ENCODE measurements at regions not wholly inside any gene's neighbourhood (a gene's known extent, or its start where the extent isn't known, plus 50 kb on each side); places are given as distances from the start of the nearest gene placed in this dataset.

DNA sequence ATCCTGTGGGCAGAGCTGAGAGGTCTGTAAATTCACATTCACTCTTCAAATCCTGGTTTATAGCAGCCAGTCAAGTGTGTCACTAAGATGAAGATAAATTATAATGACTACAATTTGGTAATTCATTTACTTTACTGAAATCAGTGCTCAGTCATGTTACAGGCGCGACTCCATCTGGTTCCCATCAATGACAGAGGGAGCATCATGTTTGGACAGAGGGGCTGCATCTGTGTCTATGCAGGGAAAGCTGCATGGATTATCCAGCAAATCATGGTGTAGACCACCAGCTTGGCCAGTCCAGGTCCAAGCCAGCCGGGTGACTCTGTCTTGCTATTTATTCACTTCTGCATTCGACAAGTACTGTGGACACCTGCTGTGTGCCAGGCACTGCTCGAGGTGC lies 214.1 kb upstream of the ZNF32 start:
- TF ChIP-seq, protein P1, sequence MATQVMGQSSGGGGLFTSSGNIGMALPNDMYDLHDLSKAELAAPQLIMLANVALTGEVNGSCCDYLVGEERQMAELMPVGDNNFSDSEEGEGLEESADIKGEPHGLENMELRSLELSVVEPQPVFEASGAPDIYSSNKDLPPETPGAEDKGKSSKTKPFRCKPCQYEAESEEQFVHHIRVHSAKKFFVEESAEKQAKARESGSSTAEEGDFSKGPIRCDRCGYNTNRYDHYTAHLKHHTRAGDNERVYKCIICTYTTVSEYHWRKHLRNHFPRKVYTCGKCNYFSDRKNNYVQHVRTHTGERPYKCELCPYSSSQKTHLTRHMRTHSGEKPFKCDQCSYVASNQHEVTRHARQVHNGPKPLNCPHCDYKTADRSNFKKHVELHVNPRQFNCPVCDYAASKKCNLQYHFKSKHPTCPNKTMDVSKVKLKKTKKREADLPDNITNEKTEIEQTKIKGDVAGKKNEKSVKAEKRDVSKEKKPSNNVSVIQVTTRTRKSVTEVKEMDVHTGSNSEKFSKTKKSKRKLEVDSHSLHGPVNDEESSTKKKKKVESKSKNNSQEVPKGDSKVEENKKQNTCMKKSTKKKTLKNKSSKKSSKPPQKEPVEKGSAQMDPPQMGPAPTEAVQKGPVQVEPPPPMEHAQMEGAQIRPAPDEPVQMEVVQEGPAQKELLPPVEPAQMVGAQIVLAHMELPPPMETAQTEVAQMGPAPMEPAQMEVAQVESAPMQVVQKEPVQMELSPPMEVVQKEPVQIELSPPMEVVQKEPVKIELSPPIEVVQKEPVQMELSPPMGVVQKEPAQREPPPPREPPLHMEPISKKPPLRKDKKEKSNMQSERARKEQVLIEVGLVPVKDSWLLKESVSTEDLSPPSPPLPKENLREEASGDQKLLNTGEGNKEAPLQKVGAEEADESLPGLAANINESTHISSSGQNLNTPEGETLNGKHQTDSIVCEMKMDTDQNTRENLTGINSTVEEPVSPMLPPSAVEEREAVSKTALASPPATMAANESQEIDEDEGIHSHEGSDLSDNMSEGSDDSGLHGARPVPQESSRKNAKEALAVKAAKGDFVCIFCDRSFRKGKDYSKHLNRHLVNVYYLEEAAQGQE (IDR thresholded peaks at IDR 0.05; ENCODE audit: insufficient read depth in 1 of 2, low read depth in 2 of 2, low read length in 2 of 2) = no peak
- TF ChIP-seq FOXP2 (optimal IDR thresholded peaks at IDR 0.05; ENCODE audit: borderline replicate concordance, extremely low read depth, extremely low read length, insufficient read depth) = no peak
- no peak for TF ChIP-seq TAF1 (IDR thresholded peaks at IDR 0.05; ENCODE audit: borderline replicate concordance, insufficient read depth, low read length)
- no peak for TF ChIP-seq SIN3A (IDR thresholded peaks at IDR 0.05; ENCODE audit: borderline replicate concordance, insufficient read depth, low read length)
- no peak for TF ChIP-seq POLR2AphosphoS5 (IDR thresholded peaks at IDR 0.05; ENCODE audit: low read depth, low read length)

DNA sequence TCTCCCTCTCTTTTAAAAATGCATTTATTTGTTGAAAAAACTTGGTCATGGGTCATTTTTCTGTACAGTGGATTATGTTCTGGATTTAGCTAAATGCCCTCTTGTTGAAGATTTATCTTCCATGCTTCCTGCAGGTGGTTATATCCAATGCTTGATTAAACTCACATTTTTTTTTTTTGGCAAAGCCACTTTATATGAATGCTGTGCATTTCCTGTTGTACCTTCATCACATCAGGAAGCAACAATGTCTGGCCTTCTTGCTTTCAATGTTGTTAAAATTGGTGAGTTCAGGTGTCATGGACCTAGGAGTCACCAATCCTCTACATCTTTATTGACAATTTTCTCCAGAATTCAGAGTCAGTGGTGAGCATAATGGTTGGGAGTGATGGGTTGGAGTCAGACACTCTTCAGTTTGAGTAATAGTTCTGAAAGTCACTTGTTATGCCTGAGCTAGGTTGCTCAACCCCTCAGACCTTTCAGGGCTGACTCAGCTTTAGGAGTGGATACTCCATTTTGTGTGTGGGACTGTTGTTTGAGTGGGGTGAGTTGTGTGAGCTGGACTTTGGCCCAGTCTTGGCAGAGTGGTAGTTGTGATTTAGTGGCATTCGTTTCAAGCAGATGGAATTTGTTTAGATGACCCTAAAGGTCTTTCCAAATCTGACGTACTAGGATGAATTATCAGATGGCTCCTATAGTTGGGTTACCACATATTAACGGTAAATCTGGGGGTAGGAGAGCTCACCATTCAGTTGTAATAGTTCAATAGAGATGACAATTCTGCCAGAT lies 213.5 kb upstream of the ZNF32 start:
- TF ChIP-seq POLR2AphosphoS5 (IDR thresholded peaks at IDR 0.05; ENCODE audit: low read depth, low read length) (no peak), TAF1 (IDR thresholded peaks at IDR 0.05; ENCODE audit: borderline replicate concordance, insufficient read depth, low read length) (no peak), SIN3A (IDR thresholded peaks at IDR 0.05; ENCODE audit: borderline replicate concordance, insufficient read depth, low read length) (no peak), FOXP2 (optimal IDR thresholded peaks at IDR 0.05; ENCODE audit: borderline replicate concordance, extremely low read depth, extremely low read length, insufficient read depth) (no peak)
- TF ChIP-seq, protein P1 (IDR thresholded peaks at IDR 0.05; ENCODE audit: insufficient read depth in 1 of 2, low read depth in 2 of 2, low read length in 2 of 2) = no peak

DNA sequence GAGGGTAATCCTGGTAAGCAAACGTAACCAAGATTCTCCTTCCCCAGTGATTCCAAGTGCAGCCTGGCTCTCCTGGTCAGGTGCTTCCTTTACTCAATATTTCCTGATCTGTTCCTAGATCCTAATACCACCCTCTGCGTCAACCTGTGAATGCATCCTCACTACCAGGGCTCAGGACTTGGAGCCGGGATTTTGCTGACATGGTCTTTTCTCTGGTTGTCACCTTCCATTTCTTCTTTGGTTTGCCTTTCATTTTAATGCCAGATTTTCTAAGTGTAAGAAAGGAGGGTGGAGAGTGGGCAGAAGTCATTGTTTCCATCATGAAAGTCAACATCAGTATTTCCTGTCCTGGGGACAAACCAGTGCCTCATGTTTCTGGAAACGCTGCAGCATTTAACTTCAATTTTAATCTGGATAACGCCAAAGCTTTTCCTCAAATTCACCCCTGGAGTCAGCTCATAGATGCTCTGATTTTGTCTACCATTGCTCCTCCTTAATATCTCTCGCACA lies 210.4 kb upstream of the ZNF32 start:
- no peak for TF ChIP-seq POLR2AphosphoS5 (IDR thresholded peaks at IDR 0.05; ENCODE audit: low read depth, low read length)
- no peak for TF ChIP-seq FOXP2 (optimal IDR thresholded peaks at IDR 0.05; ENCODE audit: borderline replicate concordance, extremely low read depth, extremely low read length, insufficient read depth)
- TF ChIP-seq TAF1 (IDR thresholded peaks at IDR 0.05; ENCODE audit: borderline replicate concordance, insufficient read depth, low read length) = no peak
- TF ChIP-seq, protein P1 (IDR thresholded peaks at IDR 0.05; ENCODE audit: insufficient read depth in 1 of 2, low read depth in 2 of 2, low read length in 2 of 2) = no peak
- TF ChIP-seq SIN3A (IDR thresholded peaks at IDR 0.05; ENCODE audit: borderline replicate concordance, insufficient read depth, low read length) = no peak

DNA sequence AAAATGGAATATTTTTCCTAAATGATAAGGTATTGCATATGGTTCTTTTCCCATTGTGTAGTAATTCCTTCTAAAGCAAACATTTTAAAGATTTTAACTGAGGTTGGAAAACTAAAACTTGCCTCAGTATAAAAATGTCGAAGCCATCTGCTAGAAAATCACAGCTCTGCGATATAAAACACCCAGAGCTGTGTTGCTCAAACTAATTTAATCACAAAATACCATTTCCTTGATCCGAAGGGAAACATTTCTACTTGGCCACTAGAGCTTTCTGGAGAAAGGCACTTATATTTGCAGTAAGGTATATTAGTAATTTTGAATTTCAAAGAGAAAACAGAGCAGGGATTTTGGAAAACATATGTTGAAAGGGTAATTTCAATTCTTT lies 209.2 kb upstream of the ZNF32 start:
- no peak for TF ChIP-seq POLR2AphosphoS5 (IDR thresholded peaks at IDR 0.05; ENCODE audit: low read depth, low read length)
- TF ChIP-seq, protein P1 (IDR thresholded peaks at IDR 0.05; ENCODE audit: insufficient read depth in 1 of 2, low read depth in 2 of 2, low read length in 2 of 2) = no peak
- no peak for TF ChIP-seq TAF1 (IDR thresholded peaks at IDR 0.05; ENCODE audit: borderline replicate concordance, insufficient read depth, low read length)
- no peak for TF ChIP-seq FOXP2 (optimal IDR thresholded peaks at IDR 0.05; ENCODE audit: borderline replicate concordance, extremely low read depth, extremely low read length, insufficient read depth)
- TF ChIP-seq SIN3A (IDR thresholded peaks at IDR 0.05; ENCODE audit: borderline replicate concordance, insufficient read depth, low read length) = no peak
